Activated CD4-positive, alpha-beta memory T cell treated with anti-CD3 and anti-CD28 coated beads for 36 hours (primary cell): ENCODE measurements at regions not wholly inside any gene's neighbourhood (a gene's known extent, or its start where the extent isn't known, plus 50 kb on each side); places are given as distances from the start of the nearest gene placed in this dataset.
A peak's percentile ranks its signal among the peaks of the same experiment; 100 is the strongest.
"Not testable (repeated sequence)": the region's sequence is repeated elsewhere in the genome, so short reads cannot be mapped to it uniquely, and the experiment has no call there.

ENCODE experiments used
- CTCF ChIA-PET: fragments of 350-600 bp; sonication (Branson Sonifier 250); formaldehyde crosslinking; loops from one replicate; lab custom pipeline; 2021; ENCODE audit warnings: antibody characterized with exemption, inconsistent platforms; lab: Charles Lee
- POLR2A ChIA-PET: fragments of 350-600 bp; sonication (Branson Sonifier 250); formaldehyde crosslinking; loops from one replicate; lab custom pipeline; 2021; ENCODE audit warnings: antibody characterized with exemption; lab: Charles Lee
- DNase-seq: peaks from one replicate; pipeline ENCODE4 v3.0.0-alpha.2; 2020
- H3K27ac Mint-ChIP-seq: one replicate; pipeline ENCODE4 v1.8.0; 2021; ENCODE audit warnings: mixed read lengths
- H3K27me3 Mint-ChIP-seq: one replicate; pipeline ENCODE4 v1.8.0; 2021; ENCODE audit warnings: mixed read lengths
- H3K36me3 Mint-ChIP-seq: one replicate; pipeline ENCODE4 v1.8.0; 2021; ENCODE audit warnings: mixed read lengths
- H3K4me1 Mint-ChIP-seq: one replicate; pipeline ENCODE4 v1.8.0; 2021; ENCODE audit warnings: low read depth, mixed read lengths
- H3K4me3 Mint-ChIP-seq: one replicate; pipeline ENCODE4 v1.8.0; 2021; ENCODE audit warnings: mild to moderate bottlenecking, mixed read lengths
- H3K9me3 Mint-ChIP-seq: one replicate; pipeline ENCODE4 v1.8.0; 2021; ENCODE audit warnings: mixed read lengths
- intact Hi-C: fragments of 100-400 bp; cut with micrococcal nuclease; formaldehyde crosslinking; loops from one replicate; pipeline ENCODE4 v1.15.1; 2023

DNA sequence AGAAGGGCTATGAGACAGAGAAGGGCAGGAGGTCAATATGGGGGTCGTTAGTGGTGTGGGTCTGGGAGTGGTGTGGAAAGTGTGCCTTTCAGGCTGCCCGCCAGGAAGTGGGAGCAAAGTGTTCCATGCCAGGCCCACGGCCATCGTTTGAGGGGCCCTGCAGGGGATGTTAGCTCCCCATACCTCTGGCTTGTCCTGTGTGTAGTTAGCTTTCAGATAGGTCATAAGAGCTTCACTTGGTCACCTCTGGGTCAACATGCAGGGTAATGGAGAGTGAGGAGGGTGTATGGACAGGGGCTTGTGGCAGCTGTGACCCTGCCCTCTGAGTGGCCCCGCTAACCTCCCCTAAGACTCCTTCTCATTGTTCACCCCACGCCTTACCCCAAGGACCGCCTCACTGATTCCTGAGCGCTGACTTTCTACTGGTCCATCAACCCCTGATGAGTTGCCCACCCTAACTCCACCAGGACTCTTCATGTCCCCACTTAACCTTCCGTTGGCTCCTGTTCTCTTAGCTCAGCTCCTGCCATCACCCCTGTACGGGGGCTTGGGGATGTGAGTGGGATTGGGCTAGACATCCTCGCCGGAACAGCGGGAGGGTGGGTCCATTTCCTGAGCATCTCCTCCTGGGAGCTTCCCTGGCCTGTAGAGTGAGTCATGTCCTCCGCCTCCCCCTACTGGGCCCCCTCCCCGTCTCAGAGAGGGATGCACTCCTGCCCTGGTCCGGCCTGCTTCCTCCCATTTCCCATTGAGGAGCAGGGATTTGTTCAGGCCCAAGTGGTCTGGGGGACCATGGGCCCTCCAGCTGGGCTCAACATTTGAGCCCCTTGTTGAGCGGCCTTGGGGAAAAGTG is 125.7 kb downstream of the FGF18 start:
- intact Hi-C loops: no loop called here
- no peak for DNase-seq
- POLR2A ChIA-PET: no interaction called here
- no peak overlapping the region for H3K4me3 Mint-ChIP-seq
- CTCF ChIA-PET: no interaction called here
- H3K27ac Mint-ChIP-seq: no peak overlapping the region
- no peaks in the 10 kb centered on the region for H3K9me3 Mint-ChIP-seq
- H3K27me3 Mint-ChIP-seq: peaks cover 6% of the 10 kb centered on the region
- no peaks in the 10 kb centered on the region for H3K4me1 Mint-ChIP-seq
- no peaks in the 10 kb centered on the region for H3K36me3 Mint-ChIP-seq

DNA sequence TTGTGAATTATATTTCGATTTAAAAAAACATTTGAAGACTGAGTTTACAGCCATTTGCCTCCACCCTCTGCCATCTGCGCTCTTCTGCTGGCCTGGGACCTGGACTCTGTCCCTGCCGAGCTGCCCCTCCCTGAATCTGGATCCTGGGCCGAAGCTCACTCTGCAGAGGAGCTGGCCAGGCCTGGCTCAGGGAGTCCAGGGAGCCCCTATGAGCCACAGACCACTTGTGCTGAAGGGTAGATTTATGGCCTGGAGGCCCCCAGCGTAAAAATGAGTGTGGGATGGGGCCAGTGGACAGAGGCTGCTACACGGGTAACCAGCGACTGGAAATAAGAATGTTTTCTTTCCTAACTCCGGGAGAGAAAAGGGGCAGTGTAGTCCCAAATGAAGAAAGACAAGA is 129.8 kb downstream of the FGF18 start:
- Mint-ChIP-seq H3K27me3 (peaks cover 2% of the 10 kb centered on the region), H3K27ac (no peak overlapping the region), H3K4me1 (no peaks in the 10 kb centered on the region), H3K4me3 (no peak overlapping the region), H3K9me3 (no peaks in the 10 kb centered on the region), H3K36me3 (no peaks in the 10 kb centered on the region)
- ChIA-PET CTCF (no interaction called here), POLR2A (no interaction called here)
- intact Hi-C loops: no loop called here
- no peak for DNase-seq

DNA sequence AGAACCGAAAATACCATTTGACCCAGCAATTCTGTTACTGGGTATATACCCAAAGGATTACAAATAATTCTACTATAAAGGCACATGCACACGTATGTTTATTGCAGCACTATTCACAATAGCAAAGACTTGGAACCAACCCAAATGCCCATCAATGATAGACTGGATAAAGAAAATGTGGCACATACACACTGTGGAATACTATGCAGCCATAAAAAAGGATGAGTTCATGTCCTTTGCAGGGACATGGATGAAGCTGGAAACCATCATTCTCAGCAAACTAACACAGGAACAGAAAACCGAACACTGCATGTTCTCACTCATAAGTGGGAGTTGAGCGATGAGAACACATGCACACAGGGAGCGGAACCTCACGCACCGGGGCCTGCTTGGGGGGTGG is 134.4 kb downstream of the FGF18 start:
- POLR2A ChIA-PET, H3K36me3 Mint-ChIP-seq, CTCF ChIA-PET, H3K27me3 Mint-ChIP-seq, intact Hi-C loops, DNase-seq, H3K4me1 Mint-ChIP-seq, H3K27ac Mint-ChIP-seq, H3K4me3 Mint-ChIP-seq, H3K9me3 Mint-ChIP-seq: not testable (repeated sequence)

DNA sequence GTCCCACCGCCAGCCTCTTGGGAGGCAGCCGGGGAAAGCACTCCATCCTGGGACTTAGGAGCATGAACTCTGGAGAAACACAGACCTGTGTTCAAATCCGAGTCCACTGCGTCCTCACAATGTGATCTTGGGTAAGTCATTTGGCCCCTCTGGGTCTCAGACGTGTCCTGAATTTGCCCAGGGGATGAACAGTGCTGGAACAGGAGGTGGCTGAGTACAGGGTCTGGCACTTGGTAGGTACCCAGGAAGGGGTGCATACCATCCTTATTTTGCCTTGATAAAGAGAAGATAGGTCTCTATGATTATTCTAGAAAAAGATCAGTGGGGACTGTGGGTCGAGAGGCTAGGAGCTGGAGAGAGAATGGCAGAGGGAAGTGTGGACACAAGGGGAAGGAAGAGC is 135.7 kb downstream of the FGF18 start:
- ChIA-PET CTCF (no interaction called here), POLR2A (no interaction called here)
- H3K27me3 Mint-ChIP-seq: peaks cover 2% of the 10 kb centered on the region
- H3K4me1 Mint-ChIP-seq: no peaks in the 10 kb centered on the region
- H3K36me3 Mint-ChIP-seq: no peaks in the 10 kb centered on the region
- H3K27ac Mint-ChIP-seq: no peak overlapping the region
- intact Hi-C loops: no loop called here
- DNase-seq: no peak
- H3K9me3 Mint-ChIP-seq: no peaks in the 10 kb centered on the region
- H3K4me3 Mint-ChIP-seq: no peak overlapping the region

DNA sequence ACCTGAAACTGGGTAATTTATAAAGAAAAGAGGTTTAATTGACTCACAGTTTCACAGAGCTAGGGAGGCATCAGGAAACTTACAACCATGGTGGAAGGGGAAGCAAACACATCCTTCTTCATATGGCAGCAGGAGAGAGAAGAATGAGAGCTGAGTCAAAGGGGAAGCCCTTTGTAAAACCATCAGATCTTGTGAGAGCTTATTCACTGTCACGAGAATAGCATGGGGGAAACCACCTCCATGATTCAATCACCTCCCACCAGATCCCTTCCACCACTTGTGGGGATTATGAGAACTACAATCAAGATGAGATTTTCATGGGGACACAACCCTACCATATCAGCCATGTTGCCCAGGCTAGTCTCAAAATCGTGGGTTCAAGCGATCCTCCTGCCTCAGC is 143.4 kb downstream of the FGF18 start:
- H3K27ac Mint-ChIP-seq: no peak overlapping the region

DNA sequence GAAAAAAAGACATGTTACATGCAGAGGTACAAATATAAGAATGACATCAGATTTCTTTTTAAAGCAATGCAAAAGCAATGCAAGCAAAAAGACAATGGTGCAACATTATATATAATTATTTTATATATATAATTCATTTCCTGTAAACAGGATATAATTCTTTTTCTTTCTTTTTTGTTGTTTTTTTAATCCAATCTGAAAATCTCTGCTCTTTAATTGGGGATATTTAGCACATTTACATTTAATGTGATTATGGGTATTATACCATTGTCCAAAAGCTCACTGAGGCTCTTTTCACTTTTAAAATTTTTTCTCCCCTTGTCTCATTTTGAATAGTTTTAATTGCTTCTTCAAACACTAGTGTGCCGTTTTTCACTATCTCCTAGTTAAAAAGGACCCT is 148.9 kb downstream of the FGF18 start:
- Mint-ChIP-seq H3K27me3 (peaks cover 13% of the 10 kb centered on the region), H3K9me3 (peaks cover 16% of the 10 kb centered on the region), H3K4me1 (no peaks in the 10 kb centered on the region), H3K4me3 (no peak overlapping the region), H3K36me3 (no peaks in the 10 kb centered on the region), H3K27ac (no peak overlapping the region)
- no peak for DNase-seq
- intact Hi-C loops: no loop called here
- ChIA-PET CTCF (no interaction called here), POLR2A (no interaction called here)

More for the DNA sequence above, 143.4 kb downstream of the FGF18 start:
- peak; percentile 27 for DNase-seq
- Mint-ChIP-seq H3K9me3 (peaks cover 7% of the 10 kb centered on the region), H3K27me3 (peaks cover 10% of the 10 kb centered on the region), H3K36me3 (no peaks in the 10 kb centered on the region), H3K4me3 (no peak overlapping the region), H3K4me1 (no peaks in the 10 kb centered on the region)
- CTCF ChIA-PET: no interaction called here
- intact Hi-C loops: no loop called here
- POLR2A ChIA-PET: interaction anchor here (0.6 kb wide), 1 partner anchor 229 kb away, joined by 3 read pairs; no protein-coding TSS in a partner anchor

DNA sequence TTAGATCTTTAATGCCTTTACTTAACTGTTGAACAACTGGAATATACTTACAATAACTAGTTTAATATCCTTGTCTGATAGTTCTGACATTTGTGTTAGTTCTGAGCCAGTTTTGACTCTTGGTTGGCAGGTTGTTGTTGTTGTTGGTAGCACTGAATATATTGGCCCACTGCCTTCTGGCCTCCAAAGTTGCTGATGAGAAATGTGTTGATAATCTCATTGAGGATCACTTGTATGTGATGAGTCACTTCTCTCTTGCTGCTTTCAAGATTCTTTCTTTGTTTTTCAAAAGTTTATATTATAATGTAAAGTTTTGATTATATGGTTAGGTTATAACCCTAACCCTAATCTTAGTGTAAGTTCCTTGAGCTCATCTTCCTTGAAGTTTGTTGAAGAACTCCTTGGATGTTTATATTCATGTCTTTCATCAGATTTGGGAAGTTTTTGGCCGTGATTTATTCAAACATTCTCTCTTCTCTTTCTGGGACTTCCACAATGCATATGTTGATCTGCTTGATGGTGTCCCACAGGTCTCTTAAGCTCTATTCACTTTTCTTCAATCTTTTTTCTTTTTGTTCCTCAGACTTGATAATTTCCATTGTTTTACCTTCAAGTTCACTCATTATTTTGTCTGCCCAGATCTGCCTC is 149.7 kb downstream of the FGF18 start:
- Mint-ChIP-seq H3K27me3 (peaks cover 13% of the 10 kb centered on the region), H3K4me3 (no peak overlapping the region), H3K36me3 (no peaks in the 10 kb centered on the region), H3K9me3 (peaks cover 12% of the 10 kb centered on the region), H3K4me1 (no peaks in the 10 kb centered on the region), H3K27ac (no peak overlapping the region)
- no peak for DNase-seq
- intact Hi-C loops: no loop called here
- CTCF ChIA-PET: no interaction called here
- POLR2A ChIA-PET: no interaction called here

DNA sequence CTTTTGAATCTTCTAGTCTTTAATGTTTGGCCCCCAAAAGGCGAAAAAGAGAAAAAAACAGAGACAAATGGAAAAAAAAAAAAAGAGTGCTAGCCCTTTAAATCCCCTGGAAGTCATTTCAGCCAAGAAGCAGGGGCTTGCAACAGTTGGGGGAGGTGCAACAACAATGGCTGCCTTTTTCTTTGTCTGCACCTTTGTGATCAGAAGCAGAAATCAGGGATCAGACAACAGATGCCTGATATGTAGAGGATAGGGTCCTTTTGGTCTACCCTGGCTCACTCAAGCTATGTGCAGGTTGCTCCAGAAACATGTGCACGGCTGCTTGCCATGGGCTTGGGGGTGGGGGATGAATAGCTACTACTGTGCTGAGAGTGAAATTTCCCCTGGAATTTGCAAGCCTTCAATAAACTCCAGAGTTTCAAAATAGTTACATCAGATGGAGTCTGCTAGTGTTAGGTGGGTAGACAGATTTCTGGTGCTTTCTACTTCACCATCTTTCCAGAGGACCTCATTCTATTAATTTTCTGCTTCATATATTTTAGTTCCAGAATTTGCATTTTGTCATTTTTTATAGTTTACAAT is 150.9 kb downstream of the FGF18 start:
- intact Hi-C loops: no loop called here
- H3K4me1 Mint-ChIP-seq: no peaks in the 10 kb centered on the region
- no peaks in the 10 kb centered on the region for H3K36me3 Mint-ChIP-seq

DNA sequence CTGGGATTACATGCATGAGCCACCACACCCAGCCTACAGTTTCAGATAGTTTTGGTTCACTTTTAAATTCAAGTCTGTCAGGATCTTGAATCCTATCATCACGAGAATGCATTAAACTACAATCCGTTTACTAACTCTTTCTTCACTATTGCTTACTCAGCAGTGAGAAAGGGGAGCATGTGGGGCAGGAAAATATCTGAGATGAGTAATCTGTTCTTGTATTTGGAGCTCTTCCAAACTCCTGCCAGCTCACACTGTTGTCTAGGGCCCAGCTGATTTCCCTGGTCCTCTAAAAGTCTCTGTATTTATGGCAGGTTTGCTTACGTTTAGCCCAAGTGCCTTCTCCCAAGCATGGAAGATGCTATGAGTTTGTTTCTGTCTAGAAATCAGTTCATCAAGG is 152.2 kb downstream of the FGF18 start:
- Mint-ChIP-seq H3K36me3 (no peaks in the 10 kb centered on the region), H3K4me3 (no peak overlapping the region), H3K27me3 (peaks cover 10% of the 10 kb centered on the region), H3K4me1 (no peaks in the 10 kb centered on the region), H3K9me3 (peaks cover 21% of the 10 kb centered on the region), H3K27ac (no peak overlapping the region)
- POLR2A ChIA-PET: no interaction called here
- intact Hi-C loops: no loop called here
- CTCF ChIA-PET: no interaction called here
- DNase-seq: no peak

More for the DNA sequence above, 150.9 kb downstream of the FGF18 start:
- DNase-seq: no peak
- no peak overlapping the region for H3K4me3 Mint-ChIP-seq
- H3K27me3 Mint-ChIP-seq: peaks cover 13% of the 10 kb centered on the region
- POLR2A ChIA-PET: no interaction called here
- H3K27ac Mint-ChIP-seq: no peak overlapping the region
- peaks cover 12% of the 10 kb centered on the region for H3K9me3 Mint-ChIP-seq
- CTCF ChIA-PET: no interaction called here

DNA sequence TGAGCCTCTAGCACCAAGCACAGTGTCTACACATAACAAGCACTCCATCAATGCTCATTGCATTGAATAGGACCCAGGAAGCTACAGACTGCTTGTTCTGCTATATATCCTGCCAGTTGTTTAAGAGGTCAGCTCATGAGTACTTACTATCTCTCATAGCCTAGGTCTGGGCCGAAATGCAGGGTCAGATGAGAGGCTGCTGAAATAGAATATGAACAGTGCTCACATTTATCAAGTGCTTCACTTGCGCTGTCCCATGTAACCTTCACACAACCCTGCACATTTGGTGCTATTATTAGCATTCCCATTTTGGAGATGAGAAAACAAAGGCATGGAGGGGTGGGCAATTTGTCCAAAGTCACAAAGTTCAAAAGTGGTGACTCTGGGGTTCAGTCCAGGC is 153.6 kb downstream of the FGF18 start:
- H3K36me3 Mint-ChIP-seq: no peaks in the 10 kb centered on the region
- no peak overlapping the region for H3K4me3 Mint-ChIP-seq
- no peak for DNase-seq
- H3K4me1 Mint-ChIP-seq: no peaks in the 10 kb centered on the region
- intact Hi-C loops: no loop called here
- peaks cover 8% of the 10 kb centered on the region for H3K27me3 Mint-ChIP-seq
- ChIA-PET POLR2A (no interaction called here), CTCF (no interaction called here)
- H3K9me3 Mint-ChIP-seq: peaks cover 21% of the 10 kb centered on the region
- no peak overlapping the region for H3K27ac Mint-ChIP-seq

DNA sequence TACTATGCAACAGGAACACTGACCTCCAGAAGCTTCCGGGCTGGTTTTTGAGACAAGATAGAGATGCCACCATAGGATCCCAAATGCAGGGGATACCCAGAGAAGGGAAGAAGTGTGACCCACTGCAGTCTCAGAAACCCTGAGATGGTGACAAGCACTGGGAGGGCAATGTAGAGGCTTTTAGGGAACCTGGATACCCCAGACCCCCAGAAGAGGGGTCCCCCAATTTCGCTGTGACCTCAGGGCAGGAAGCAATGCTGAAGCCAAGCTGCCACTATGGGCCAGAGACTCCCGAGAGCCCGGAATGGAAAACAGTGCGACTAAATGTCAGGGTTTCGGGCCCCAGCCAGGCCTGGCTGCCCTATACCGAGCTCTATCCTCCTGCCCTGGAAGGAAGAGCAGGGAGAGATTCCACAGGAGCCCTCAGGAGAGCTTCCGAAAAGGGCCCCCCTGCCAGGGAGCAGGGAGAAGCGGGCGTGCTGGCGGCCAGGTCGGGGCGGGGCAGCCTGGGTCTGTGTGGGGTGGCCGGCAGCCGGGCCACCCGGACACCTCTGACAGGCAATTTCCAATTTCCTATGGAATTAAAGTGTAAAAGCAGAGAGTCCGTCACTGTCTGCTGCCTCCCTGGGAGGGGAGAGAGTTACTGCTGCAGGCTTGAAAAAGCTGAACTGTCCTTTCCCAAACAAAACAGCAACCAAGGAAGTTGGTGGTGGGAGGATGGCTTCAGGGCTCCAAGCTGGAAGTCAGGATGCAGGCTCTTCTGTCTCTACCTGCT is 154.2 kb downstream of the FGF18 start:
- H3K4me3 Mint-ChIP-seq: no peak overlapping the region
- no peak overlapping the region for H3K27ac Mint-ChIP-seq
- no peaks in the 10 kb centered on the region for H3K4me1 Mint-ChIP-seq
- H3K27me3 Mint-ChIP-seq: peaks cover 6% of the 10 kb centered on the region
- no peaks in the 10 kb centered on the region for H3K36me3 Mint-ChIP-seq
- ChIA-PET POLR2A (no interaction called here), CTCF (no interaction called here)
- H3K9me3 Mint-ChIP-seq: peaks cover 16% of the 10 kb centered on the region
- no peak for DNase-seq
- intact Hi-C loops: no loop called here

DNA sequence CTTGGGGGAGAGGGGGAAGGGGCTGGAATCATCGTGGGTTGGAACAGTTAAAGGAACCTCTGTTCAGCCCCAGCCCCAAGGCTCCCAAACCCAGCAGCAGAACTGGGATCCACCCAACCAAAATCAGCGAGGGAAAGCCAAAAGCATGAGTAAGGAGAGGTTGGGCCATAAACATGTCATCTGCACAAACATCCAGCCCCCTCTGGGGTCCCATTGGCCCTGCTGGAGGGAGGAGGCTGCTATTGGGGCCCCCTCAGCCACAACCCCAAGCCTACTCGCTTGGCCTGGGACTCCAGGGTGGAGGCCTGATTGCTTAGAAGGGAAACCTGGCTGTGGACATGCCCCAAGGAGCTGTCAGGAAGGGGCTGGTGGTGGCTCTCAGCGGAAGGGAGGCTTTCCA is 154.9 kb downstream of the FGF18 start:
- DNase-seq: no peak
- Mint-ChIP-seq H3K9me3 (peaks cover 11% of the 10 kb centered on the region), H3K27ac (no peak overlapping the region), H3K4me3 (no peak overlapping the region), H3K36me3 (no peaks in the 10 kb centered on the region), H3K4me1 (no peaks in the 10 kb centered on the region), H3K27me3 (peaks cover 2% of the 10 kb centered on the region)
- intact Hi-C loops: no loop called here
- ChIA-PET CTCF (no interaction called here), POLR2A (no interaction called here)
